Fibroblast of skin of back (primary cell): ENCODE measurements at regions not wholly inside any gene's neighbourhood (a gene's known extent, or its start where the extent isn't known, plus 50 kb on each side); places are given as distances from the start of the nearest gene placed in this dataset.
"Not testable (repeated sequence)": the region's sequence is repeated elsewhere in the genome, so short reads cannot be mapped to it uniquely, and the experiment has no call there.

Experiments used
- DNase-seq: peaks from one replicate; pipeline ENCODE4 v3.0.0-alpha.2; 2013

DNA sequence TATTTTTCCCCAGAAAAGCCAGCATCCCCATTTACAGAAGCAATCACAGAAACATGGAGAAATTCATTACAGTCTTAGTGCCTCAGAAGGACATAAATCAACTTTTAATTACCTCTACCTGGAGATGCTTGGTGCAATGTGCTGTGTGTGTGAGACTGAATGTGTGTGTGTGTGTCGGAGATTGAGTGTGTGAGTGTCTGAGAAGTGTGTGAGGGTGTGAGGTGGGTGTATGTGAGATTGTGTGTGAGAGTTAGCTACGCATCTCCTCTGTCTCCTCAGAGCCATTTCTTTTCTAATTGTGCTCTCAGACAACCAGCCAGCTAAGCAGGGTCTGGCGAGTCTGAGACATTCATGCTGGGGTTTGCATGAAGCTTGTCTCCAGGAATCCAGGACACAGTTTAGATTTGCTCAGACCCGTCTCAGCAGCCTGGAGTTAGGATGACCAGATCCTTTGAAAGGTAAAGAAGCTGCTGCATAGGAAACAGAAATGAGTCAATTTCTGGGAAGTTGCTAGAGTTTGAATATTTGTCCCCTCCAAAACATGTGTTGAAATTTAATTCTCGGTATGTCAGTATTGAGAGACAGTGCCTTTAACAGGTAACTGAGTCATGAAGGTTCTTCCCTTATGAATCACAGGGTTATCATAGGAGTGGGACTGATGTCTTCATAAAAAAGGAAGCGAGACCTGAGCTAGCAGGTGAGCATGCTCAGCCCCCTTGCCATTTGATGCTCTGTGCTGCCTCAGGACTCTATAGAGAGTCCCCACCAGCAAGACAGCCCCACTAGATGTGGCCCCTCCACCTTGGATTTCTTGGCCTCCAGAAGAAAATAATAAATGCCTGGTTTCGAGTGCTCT, 199.0 kb upstream of the PLGLB2 start:
- not testable (repeated sequence) for DNase-seq

DNA sequence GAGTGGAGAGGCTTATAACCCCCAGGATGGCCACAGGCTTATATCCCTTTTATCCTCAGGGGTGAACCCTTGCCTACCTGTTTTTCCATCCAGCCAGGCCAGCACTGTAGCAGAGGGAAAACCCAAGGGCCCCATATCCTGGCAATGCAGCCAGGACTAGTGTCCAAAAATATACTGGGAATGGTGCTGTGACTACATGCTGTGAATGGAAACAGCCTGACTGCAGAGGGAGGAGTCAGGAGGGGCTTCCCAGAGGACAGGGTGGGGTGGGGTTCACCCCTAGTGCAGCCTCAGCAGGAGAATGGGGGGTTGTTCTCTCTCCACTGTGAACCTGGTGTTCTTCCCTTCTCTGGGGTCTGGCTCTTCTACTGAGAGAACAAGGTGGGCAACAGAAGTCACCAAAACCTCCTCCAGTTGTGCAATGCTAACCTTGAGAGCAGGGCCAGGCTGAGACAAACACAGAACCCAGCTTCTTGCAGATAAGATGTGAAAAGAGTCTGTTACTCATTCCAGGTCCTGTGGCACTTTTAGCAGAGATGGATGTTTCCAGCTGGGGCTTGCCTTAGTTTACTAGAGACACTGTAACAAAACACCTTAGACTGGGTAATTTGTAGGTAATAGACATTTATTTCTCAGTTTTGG, 198.2 kb upstream of the PLGLB2 start:
- DNase-seq = not testable (repeated sequence)

GRCh38 chr2:87554678-87555077, 193.2 kb upstream of the PLGLB2 start:
- DNase-seq = not testable (repeated sequence)

- not testable (repeated sequence) for DNase-seq
These were observed 192.8 kb upstream of the PLGLB2 start for GRCh38 chr2:87555082-87555481.

- not testable (repeated sequence) for DNase-seq
These were observed 188.9 kb upstream of the PLGLB2 start for GRCh38 chr2:87559001-87559400.

DNA sequence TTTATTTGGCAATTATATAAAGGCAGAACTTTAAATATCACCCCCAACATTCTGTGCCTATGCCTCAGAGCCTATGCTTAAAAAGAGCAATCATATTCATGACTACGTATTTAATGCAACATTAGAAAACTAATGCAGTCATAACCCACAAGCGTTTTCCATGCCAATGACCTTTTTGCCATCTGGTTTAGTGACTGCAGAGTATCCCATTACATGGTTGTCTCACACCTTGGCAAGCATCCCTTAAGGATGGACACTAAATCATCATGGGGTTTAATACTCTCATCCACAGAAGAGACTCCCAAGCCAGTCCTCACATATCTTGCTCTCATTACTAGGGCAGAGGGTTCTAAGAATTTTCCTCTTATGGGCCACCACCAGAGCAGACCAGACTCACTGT, 188.2 kb upstream of the PLGLB2 start:
- not testable (repeated sequence) for DNase-seq

DNA sequence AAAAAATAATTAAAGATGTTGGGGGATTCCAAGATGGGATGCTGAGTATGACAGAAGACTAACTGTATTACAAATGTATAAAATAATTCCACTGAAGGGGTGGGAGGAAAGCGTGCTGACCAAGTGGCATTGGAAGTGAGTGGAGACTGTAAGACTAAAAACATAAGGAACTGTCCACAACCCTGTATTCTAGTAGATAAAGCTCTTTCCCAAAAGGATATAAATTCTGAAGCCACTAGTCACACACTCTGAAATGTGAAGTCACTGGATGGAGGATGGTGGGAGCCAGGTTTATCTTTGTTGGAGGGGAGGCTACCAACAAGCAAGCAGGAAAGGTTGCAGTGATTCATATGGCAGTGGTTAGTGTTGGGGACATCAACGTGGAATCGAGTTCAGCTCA, 182.8 kb upstream of the PLGLB2 start:
- DNase-seq = peak; percentile 39

- peak; percentile 35 for DNase-seq
These were observed 181.4 kb upstream of the PLGLB2 start for GRCh38 chr2:87566531-87566930.

- not testable (repeated sequence) for DNase-seq
These were observed 180.8 kb upstream of the PLGLB2 start for GRCh38 chr2:87567093-87567492.

GRCh38 chr2:87567912-87568311, 180.0 kb upstream of the PLGLB2 start:
- DNase-seq = not testable (repeated sequence)

GRCh38 chr2:87568554-87569278, 179.2 kb upstream of the PLGLB2 start:
- DNase-seq = not testable (repeated sequence)

GRCh38 chr2:87569689-87570397, 178.0 kb upstream of the PLGLB2 start:
- DNase-seq = not testable (repeated sequence)

- DNase-seq = not testable (repeated sequence)
These were observed 175.9 kb upstream of the PLGLB2 start for GRCh38 chr2:87571889-87572465.

- DNase-seq = not testable (repeated sequence)
These were observed 175.0 kb upstream of the PLGLB2 start for GRCh38 chr2:87572906-87573305.

- not testable (repeated sequence) for DNase-seq
These were observed 174.3 kb upstream of the PLGLB2 start for GRCh38 chr2:87573386-87574192.

DNA sequence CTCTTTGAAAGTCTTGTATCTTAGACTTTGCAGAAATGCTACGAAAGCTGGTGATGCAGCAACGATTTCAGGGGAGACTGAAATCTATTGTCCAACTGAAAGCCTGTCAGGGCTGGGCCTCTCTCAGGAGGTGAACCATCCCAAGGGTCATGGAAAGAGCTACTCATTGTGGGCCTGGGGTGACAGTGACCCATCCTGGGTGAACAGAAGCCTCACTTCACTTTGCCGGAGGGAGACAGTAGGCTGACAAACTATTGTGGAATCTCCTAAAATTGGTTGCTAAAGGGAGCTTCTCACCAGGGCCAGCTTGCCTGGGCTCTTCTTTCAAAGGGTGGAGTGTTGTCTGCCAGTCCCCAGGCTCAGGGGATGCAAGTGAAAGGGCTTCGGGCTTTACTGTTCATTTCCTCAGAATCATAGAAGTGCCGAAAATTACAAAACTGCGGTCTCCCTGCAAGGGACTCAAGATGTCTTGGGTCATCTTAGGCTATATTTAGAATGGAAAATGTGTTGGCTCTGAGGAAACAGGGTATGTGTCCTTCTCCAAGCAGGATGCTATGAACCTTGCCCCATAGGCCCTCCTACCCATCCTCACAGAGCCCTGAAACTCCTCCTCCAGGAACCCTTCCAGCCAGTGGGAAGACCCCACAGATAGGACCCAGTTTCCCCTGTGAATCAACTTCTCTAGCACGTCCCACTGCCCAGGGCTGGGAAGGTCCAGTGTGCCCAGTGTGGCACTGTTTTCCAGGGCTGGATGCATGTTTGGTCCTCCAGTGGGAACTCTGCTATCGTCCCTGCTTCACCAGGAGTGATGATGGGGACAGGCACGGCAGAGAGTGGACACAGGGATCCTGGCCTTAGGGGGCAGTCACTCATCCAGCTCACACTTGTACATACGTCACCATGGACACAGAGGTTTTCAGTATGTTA, 173.4 kb upstream of the PLGLB2 start:
- DNase-seq = not testable (repeated sequence)

- DNase-seq = not testable (repeated sequence)
These were observed 172.7 kb upstream of the PLGLB2 start for GRCh38 chr2:87575138-87575537.

- not testable (repeated sequence) for DNase-seq
These were observed 170.5 kb upstream of the PLGLB2 start for GRCh38 chr2:87577358-87577757.

DNA sequence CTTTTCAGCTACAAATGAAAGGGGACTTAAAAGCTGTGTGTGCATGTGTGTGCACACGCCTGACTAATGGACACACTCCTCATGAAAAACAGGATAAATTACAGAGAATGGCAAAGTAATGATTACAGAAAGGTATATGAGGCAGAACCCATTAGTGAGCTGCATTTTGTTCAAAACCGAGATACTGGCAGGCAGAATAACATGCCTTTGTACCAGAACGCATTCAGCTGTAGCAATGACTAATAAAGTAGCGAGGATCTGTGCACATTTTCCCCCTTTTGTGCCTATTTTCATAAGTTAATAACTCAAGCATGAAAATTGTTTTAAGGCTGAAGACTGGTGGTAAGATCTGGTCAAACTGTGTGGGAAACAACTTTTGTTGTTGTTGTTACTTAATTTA, 165.7 kb upstream of the PLGLB2 start:
- DNase-seq = not testable (repeated sequence)

DNA sequence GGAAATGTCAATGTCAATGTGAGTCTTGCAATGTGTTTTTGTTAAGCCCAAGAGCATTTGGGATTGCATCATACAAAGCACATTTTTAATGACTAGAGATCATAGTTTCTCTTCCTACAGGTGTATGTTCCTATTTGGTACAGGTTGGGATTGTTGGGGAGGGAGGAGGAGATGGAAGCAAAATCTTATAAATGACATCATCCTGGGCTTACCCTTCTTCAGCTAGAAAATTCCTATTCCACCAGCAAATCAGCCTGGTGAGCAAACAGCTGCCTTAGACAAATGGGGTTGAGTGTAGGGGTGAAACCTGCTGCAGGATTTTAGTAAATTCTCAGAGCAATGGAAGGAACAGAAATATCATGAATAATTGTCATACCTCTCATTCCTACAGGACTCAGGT, 165.3 kb upstream of the PLGLB2 start:
- DNase-seq = peak; percentile 29
